Stimulated activated CD4-positive, alpha-beta T cell treated with anti-CD3 and anti-CD28 coated beads, Interleukin-2, amount 100 ng/mL, for 24 hours (primary cell): ENCODE measurements at regions not wholly inside any gene's neighbourhood (a gene's known extent, or its start where the extent isn't known, plus 50 kb on each side); places are given as distances from the start of the nearest gene placed in this dataset.

Source experiments
- DNase-seq, 2 donors: peaks; one replicate each; pipeline ENCODE4 v3.0.0-alpha.2; 2020

DNA sequence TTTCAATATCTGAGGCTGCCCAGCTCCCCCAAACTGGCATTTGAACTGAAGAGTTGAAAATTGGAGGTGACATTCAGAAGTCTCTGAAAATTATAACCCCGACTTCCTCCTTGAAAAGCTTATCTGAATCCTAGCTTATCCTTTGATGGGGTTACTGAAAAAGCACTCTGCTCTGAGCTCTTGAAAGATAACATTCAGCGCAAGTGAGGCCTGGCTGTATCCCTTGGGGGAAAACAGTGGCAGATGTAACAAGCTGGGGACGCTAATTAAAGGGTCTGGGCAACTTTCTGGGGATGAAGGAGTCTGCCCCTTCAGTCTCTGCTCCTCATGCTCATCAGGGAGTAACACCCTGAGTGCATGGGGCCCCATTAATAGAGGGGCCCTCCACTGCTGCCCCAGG is 402.0 kb upstream of the CADM1 start:
- no peak for DNase-seq

DNA sequence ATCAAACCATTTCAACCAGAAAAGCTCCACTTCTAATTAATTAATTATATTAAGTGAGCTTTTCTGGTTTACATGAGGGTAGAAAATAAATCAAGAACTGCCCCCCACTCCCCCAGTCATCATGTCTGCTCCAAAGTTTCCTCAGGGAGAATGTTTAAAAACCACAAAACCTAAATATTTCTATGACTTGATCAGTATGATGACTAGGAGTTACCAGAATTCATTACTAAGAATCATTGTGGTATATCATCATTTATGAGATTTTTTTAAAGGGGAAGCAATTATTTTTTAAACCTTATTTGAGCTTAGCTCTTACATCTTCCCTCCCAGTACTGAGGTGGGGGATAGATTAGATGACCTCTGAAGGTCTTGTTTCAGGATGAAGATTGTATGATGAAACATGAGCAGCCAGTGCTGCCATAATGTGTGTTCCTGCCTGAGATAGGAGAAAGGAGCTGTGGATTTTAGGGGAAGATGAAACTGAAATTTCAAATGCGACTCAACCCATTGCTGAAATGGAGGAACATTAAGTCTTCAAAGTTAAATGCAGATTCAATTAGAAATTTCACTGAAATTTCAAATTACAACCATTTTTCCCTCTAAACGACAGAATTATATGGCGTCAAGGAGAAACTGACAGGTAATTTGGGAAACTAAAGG is 401.3 kb upstream of the CADM1 start:
- DNase-seq: no peak

DNA sequence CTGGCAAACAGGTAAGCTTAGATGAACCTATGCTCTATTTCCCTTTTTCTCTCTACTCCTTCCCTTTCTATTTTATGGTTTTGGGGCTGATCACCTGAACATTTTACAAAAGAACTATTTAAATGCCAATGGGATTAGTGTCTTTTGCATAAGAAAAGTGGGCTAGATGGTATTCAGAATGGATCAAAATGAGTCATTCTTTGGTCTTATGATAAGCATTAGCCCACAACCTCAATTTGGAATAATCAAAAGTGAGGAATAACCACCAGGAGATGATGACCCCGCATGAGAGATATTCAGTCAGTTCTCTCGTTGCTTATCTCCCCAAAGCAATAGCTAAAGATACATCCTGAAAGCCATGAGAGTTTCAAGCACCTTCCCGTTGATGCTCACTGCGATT is 399.0 kb upstream of the CADM1 start:
- no peak for DNase-seq

DNA sequence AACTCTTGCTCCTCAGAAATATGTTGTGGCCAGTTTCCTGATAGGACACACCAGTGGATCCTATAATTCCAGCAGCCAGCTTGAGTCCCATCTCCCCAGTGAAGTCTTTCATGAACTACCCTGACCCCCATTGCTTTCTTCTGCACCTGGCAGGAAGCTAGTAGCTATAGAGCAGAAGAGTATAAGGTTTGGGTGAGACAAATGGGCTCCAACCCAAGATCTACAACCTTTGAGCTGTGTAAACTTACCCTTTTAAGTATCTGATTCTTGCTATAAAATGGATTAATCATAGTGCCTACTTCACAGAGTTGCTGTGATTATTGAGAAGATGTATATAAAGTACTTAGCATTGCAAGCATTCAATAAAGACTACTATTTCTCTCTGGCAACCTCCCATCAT is 396.9 kb upstream of the CADM1 start:
- DNase-seq: no peak

DNA sequence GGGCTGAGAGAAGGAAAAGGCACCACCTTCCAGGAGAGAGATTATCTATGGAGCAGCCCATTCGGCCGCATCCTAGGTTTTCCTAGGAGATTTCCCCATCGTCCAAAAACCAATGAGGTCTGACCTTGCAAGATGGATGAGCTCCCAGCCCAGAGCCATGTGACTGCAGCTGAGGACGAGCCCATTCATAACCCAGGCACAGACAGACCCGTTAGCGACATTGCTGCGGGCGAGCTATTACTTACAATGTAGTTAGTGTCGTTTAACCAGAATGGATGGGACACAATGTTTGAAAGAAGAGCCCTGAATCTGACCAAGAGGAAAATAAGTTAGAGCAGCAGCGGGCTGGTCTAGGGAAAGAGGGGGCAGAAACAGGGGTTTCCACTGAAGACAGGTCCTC is 395.9 kb upstream of the CADM1 start:
- DNase-seq: no peak

DNA sequence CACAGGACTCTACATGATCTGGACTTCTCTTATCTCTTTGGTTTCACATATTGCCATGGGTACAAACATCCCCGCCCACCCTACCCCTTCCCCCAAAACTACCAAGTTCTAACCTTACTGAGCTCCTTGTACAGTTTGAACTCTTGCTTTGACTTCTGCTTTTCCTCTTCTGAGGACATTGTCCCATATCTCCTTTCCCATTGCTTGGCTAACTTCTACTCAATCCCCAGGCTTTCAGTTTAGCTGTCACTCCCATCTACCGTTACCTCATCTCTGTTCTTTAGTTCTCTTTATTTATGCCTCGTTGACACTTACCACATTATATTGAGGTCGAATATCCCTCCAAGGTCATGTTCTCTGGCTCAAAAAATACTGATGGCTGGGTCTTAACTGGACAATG is 393.5 kb upstream of the CADM1 start:
- DNase-seq: no peak

DNA sequence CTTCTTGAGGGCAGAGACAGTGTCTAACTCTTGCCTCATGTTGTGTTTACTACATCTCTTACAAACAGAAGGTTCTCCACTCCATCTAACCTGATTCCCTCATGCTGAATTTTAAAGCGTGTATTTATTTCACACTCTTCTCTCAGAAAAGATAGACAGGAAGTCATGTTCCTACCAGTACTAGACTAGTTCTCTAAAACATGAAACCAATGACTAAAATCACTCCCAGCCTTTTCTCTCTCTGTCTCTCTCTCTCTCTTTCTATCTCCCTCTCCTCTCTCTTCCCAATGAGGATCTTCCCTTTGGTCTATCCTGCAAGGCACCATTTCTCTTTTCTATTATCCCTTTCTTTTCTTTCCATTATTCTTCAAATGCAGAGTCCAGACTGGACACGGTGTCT is 391.9 kb upstream of the CADM1 start:
- DNase-seq: no peak

DNA sequence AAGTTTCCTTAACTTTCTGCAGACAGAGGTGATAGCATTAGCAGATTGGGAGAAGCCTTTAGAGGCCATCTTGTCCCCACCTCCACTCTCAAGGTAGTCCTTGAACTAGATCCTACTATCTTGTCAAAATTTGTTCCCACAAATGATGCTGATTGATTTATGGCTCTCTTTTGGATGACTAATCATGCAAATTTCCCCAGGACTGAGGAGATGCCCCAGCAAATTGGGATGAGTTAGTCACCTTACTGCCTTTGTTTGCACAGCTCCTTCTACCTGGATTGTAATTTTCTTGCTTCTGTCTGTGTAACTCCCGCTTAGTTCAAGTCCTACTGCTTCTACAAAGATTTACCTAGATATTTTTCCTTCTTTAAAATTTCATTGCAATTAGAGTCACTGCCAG is 391.4 kb upstream of the CADM1 start:
- DNase-seq: no peak

DNA sequence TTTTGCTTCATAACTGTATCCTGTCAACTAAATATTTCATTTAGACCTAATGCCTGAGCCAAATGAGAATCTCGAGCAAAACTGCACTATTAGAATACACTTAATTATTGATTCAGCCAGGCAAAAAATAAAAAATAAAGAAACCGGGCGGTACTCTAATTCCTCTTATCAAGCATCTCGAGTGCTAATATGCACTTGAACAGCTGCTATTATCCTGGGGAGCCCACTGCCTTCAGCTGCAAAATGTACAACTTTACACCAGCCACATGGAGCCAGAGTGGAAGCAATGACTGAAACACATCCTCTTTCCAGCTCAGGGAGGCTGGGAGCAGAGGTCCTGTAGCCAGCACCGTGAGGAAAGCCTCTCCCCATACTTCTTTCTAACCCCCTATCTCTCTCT is 390.0 kb upstream of the CADM1 start:
- DNase-seq: no peak

DNA sequence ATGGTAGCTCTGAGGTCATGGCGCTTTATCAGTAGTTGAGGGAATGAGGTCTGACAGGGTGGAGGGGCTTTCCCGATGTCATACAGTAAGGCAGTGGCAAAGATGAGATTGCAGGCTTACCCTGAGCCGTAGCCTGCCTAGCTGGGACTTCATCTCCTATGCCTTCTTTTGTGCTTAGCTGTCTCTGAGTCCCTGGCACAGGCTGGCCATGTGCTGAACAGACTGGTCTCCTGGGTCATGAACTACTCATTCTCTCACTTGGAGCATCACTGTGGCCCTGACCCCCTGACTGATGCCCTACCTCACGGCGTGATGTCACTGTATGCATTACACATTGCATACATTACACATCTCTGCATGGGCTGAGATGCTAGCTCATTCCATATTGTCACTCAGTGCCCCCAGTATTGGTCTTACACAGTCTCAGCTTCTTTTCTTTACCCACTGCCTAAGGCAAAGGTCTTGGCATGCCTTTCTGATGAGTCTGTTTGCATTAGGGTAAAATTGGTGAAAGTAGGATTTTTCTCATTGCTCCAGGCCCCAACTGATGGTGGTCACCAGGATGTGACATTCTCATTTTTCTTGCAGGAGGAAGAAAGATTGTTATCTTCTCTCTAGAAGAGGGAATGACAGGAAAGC is 389.4 kb upstream of the CADM1 start:
- no peak for DNase-seq

DNA sequence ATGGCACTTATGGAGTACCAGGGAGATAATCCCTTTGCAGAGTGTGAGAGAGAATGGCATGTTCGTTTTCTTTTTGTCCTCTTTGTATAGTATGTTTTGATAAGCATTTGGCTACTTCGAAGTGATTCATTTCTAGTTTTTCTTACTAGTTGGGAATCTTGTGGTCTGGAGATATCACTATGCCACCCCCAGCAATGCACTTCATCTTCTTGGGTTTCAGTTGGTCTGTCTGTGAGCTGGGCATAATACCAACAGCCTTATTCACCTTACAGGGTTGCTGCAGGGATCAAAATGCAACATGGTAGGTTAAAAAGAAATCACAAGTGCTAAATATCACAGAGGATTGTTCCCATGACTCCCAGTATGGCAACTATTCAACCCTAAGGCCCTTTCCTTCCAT is 387.8 kb upstream of the CADM1 start:
- DNase-seq: no peak

DNA sequence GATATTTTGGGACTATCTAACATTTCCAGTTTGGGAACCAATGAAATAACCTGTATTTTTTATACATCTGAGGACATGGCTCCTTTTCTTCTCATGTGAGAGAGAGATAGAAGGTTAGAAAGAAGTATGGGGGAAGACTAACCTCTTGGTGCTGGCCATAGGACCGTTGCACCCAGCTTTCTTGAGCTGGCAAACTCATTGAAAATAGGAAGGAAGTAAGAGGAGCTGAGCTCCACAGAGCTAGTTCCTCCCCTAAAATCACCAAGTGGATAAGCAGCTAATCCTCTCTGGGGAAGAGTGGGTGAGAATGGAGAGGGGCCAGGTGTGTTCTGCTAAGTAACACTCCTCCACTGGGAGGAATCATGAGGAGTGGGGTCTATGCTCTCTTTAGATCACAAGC is 387.4 kb upstream of the CADM1 start:
- no peak for DNase-seq

DNA sequence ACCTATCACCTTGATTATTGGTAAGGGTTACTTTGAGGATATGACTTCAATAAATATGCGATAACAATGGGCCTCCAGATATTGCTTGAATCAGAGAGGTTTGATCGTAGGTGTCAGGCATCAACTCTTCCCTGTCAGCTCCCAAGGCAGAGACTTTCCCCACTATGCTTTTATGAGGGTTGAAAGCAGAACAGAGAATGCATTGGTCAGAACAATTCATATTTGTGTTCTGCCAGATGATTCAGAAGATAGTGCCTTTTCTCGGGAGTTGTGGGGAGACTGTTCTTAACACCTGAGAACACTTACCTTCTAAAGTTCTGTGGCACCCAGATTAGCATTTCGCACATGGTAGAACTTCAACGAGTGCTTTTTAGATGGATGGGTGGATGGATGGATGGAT is 386.3 kb upstream of the CADM1 start:
- no peak for DNase-seq

DNA sequence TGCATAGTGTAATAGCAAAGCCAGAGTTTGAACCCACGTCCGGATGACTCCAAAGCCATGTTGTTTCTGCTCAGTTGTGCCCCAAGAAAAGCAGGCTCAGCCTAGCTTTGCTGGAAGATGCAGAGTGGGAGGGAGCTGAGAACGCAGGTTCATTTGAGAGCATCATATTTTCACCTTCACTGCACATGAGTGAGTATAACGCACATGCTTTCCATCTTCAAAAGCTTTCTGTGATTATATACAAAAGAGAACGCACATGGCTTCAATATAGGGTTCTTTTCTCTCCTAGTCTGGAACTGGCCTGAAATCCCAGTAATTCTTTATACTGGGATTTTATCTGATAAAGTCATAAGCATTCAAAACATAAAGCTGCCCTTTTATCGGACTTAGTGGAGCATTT is 385.5 kb upstream of the CADM1 start:
- no peak for DNase-seq

DNA sequence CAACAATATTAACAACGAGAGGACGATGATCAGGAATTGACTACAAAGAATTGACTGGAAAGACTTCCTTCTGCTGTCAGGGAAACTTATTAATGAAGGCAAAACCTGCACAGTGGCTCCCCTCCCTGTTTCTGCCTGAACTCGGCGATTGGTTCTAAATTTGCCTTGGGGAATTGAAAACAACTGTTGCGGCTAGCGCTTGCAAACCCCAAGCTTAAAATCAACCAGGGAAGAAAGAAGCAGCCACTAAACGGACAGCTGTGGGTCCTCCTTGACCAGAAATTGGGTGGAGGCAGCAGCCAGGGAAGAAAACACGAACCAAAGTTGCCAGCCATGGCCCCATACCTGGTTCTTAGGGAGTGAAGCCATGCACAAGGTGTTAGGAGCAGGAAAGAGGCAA is 383.5 kb upstream of the CADM1 start:
- no peak for DNase-seq

DNA sequence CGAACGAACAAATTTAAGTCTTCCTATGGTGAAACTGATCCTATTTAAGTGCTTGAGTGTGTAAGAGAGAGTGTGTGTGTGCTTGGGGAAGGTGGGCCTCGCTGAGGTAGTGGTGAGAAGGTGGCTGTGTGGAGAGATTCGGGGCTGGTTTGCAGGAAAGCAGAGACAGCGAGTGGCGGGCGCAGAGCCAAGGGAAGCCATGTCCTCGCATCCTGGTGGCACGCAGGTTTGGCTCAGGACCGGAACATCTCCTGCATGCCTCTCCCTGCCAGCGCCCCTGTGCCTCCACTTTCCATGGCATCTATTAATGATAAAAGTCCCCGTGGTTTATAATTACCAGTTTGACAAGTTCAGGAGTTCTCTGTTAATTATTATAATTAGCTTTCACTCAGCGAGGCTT is 383.1 kb upstream of the CADM1 start:
- no peak for DNase-seq

DNA sequence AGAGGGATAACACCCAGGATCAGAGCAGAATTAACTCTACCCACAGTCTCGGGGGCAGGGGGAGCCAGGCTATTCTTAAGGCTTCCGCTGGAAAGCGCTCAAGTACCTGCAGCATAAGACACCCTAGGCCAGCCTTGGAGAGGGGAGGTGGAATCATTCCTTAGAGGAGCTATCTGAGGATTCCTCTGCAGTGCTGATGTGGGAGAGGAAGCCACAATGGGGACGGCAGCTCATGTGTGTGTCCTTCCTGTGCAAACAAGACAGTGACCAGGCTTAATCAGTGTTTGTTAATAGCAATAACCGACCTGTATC is 382.2 kb upstream of the CADM1 start:
- DNase-seq: no peak

DNA sequence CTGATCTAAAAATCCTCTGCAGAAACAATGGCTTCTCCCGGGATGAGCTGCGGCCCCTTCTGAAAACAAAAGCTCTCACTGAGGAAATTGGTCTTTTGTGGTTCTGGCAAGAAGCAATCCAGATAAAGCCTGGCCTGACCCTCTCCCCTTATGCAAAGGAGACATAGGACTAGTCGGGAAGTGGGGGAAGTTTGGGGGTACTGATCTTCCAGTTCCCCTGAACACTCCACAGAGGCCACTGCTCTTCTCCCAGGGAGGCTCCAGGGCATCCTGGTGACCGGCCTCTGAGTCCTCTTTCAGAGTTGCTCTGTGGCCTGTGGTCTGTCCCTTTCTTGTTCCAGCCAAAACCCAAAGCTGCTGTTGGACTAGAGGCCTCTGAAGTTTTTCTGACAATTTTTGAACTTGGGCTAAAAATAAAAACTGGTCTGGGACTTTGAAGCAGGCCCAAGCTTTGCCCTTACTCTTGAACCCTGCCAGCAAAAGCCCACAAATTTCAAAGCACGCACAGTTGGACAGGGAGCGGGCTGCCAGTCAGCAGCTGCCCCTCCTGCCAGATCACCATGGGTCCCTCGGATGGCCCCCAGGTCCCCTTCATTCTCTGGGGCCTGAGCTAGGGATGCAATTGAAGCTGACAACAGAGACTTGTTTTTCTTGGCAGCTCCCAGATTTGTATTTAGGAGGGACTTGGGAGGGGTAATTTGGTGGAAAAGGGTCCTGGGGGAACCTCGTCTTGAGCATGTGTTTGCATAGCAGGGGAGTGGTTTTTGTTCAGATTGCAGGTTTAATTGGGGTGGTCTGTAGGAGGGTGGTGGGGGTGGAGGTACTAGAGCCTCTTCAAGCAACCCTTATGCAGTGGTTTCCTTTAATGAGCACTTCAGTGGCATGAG is 381.6 kb upstream of the CADM1 start:
- DNase-seq: no peak

DNA sequence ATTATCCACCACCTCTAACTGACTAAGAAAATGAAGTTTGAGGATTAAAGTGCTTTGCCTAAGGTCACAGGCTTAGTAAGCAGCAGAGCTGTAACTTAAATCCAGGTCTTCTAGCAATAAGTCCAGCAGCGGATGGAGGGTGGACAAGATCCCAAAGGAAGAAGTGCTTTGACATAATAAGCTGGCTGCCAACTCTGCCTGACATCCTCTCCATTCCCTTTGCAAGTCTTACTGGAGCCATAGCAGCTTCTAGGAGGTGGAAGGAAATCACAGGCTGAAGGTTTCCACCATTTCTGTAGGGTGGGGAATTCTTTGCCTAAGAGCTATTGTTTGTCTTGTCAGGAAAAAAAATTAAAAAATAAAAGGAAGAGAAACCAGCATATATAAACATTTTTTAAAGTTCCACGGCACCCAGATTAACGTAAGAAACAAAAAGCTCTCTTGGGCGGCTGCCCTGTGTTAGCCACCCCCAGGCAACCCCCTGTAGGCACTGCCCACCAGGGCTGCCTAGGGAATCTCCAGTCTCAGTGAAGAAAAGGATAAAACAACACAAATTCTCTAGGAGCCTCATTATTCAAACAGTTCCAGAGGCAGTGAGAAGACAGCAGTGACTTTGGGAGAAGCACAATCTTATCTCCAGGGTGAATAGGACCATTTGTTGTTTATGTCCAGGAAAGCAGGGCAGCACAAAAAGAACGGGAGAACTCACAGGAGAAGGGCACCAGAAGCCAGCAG is 380.8 kb upstream of the CADM1 start:
- no peak for DNase-seq

DNA sequence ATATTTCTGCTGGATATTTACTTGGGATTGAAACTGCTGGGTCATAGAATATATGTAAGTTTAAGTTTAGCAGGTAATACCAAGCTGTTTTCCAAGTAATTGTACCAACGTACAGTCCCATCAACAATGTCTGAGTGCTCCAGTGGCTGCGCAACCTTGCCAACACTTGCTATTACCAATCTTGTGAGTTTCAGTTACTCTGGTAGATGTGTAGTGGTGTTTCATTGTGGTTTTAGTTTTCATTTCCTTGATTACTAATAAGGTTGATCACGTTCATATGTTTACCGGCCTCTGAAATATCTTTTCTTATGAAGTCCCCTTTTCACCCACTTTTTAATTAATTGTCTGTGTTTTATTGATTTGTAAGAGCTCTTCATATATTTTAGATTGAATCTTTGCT is 370.6 kb upstream of the CADM1 start:
- no peak for DNase-seq

DNA sequence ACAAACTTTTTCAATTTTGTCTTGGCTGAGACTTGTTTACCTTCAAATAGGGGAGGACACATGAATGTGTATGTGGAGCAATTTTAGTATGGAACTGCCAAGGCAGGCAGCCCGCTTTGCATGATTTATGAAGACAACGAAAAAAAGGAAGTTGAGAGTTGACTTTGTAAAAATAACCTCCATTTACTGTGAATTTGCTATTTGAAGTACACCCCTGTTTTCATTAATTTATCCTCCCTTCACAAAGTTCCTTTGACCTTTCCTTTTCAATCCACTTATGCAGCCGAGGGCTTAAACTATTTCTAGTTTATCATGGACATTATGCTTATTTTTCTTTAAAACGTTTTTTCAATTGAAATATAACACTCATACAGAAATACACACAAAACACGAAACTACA is 369.6 kb upstream of the CADM1 start:
- DNase-seq: no peak

DNA sequence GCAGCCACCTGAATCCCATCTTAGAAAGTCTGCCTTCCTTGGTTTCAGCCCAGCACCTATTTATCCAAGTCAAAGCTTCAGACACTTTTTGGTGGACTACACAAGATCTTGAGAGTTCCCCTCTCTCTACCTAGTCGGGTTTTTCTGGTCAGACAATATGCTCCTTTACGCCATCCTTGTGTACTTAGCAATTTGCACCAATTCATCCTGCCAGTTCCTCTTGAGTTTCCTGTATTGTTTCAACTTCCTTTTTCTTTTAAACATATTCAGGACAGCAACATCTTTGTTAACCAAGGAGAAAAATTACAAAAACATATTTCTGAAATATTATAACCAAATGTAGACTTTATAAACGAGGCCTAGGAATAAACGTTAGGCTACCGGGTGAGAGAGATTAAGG is 368.2 kb upstream of the CADM1 start:
- no peak for DNase-seq

DNA sequence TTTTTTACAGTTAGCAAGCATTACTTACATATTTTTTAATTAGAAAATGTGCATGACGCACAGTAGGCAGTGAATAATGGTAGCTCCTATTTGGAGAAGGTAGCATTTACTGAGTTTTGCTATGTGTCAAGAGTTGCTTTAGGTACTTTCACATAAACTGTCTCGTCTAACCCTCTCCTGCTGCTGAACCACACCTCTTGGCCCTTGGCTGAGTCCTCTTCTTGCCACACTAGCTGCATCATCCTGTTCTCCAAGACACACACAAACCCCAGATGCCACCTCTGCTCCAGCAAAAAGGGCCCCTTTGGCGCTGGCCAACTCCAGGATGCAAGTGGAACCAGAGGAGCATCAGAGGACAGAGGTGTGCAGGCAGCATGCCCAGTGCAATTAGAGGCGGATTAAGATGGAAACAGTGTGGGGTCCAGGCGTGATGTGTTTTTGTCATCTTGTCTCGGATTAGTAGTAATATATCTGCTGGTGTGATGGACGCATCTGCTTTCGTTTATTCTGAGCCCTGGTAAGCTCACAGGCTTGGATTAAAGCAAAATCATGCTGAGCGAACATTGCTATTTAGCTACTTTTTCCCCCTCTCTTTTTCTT is 367.0 kb upstream of the CADM1 start:
- DNase-seq: no peak
